ENCODE measurements at regions not wholly inside any gene's neighbourhood (a gene's known extent, or its start where the extent isn't known, plus 50 kb on each side); places are given as distances from the start of the nearest gene placed in this dataset.

DNA sequence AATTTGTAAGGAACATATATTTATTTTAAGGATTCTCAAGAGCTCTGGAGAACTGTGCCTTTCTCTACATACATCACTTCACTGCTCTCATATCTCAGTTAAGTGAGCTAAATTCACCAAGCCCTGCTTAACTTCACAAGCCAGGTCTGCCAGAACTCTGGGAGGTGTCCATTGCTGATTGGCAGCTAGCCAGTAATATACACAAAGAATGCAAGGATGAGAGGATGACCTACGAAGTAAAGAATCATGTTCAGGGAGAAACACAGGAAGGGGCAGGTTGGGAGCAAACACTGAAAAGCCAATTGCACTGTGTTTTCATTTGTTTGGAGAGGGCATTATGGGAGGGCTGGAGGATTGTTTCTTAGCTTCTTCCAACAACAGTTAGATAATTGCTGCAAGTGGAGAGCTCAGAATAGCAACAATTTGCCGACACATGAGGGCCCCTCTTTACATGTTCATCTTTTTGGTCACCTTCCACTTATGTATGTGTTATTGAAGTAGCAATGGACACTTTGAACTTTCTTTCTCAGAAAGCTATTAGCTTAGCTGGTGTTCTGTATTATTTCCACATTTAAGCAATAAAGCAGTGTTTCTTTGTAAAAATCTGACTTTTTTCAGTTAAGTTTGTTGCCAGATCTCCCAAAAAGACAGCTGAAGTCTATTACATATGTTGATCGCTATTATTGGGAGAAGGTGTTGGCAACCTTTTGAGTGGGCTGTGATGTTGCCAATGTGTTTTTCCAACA lies 254.8 kb downstream of the LTN1 start:
- WGBS, 2 donors (ENCODE audit: low coverage in 1 of 2) = 69 to 77% methylated on average over 3 of the region's 3 CpGs
- in situ Hi-C loops (cut with MboI; ENCODE audit: low pct_ligation_motif_present in 1 of 4, low pct_unique_long_range_greater_than_20kb in 1 of 4, low sequenced_read_pairs in 3 of 4) = loop anchor here in 2 of 4 donors (10.0 to 25.0 kb wide), 3 partner anchors 213 to 1026 kb away; no protein-coding TSS in a partner anchor
- no peak for DNase-seq

DNA sequence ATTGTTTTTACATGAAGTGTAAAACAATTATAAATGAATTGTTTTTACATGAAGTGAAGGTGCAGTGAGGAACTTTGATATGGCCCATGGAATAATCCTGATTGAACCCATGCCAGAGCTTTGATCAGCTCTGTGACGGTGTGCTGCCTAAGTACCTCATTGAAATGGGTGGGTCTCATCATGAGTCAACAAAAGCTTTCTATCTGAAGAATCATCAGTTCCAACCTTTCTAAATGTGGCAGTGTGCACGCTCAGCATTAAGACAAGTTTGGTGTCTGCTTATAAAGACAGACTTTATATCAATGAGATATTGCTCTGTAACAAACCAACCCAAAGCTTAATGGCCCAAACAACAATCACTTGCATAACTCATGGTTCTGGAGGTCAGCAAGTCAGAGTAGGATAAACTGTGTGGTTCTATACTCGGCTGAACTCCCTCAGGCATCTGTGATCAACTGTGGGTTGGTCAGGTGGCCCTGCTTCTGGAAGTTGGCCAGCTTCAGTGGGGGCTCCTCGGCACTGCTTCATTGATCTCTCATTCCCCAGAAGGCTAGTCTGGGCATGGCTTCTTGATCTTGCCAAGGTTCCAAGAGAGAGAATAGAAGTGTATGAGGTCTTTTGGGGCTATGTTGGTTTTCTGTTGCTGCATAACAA lies 258.0 kb downstream of the LTN1 start:
- no peaks in the 10 kb centered on the region for H3K9me3 ChIP-seq
- H3K27me3 ChIP-seq = no peaks in the 10 kb centered on the region
- H3K4me1 ChIP-seq = no peaks in the 10 kb centered on the region
- DNase-seq = no peak
- intact Hi-C loops (cut with DNase I; ENCODE audit: low total_unique reads) (no loop called here), in situ Hi-C loops (cut with MboI; ENCODE audit: low pct_ligation_motif_present in 1 of 4, low pct_unique_long_range_greater_than_20kb in 1 of 4, low sequenced_read_pairs in 3 of 4) (loop anchor here in 2 of 4 donors (10.0 to 25.0 kb wide), 3 partner anchors 210 to 1022 kb away; no protein-coding TSS in a partner anchor)
- H3K27ac ChIP-seq = no peak overlapping the region
- no peak for TF ChIP-seq POLR2AphosphoS5 (IDR thresholded peaks at IDR 0.05)
- TF ChIP-seq EP300 (IDR thresholded peaks at IDR 0.05; ENCODE audit: low read depth) = no peak
- TF ChIP-seq, protein P1, sequence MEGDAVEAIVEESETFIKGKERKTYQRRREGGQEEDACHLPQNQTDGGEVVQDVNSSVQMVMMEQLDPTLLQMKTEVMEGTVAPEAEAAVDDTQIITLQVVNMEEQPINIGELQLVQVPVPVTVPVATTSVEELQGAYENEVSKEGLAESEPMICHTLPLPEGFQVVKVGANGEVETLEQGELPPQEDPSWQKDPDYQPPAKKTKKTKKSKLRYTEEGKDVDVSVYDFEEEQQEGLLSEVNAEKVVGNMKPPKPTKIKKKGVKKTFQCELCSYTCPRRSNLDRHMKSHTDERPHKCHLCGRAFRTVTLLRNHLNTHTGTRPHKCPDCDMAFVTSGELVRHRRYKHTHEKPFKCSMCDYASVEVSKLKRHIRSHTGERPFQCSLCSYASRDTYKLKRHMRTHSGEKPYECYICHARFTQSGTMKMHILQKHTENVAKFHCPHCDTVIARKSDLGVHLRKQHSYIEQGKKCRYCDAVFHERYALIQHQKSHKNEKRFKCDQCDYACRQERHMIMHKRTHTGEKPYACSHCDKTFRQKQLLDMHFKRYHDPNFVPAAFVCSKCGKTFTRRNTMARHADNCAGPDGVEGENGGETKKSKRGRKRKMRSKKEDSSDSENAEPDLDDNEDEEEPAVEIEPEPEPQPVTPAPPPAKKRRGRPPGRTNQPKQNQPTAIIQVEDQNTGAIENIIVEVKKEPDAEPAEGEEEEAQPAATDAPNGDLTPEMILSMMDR (IDR thresholded peaks at IDR 0.05) = no peak
- H3K4me3 ChIP-seq = no peak overlapping the region
- 57 to 75% methylated on average over 2 to 4 of the region's 4 CpGs for WGBS, 2 donors (ENCODE audit: low coverage in 1 of 2)
- no peaks in the 10 kb centered on the region for H3K36me3 ChIP-seq

More for the DNA sequence above, 254.8 kb downstream of the LTN1 start:
- no peaks in the 10 kb centered on the region for H3K9me3 ChIP-seq
- no peak overlapping the region for H3K4me3 ChIP-seq
- H3K27ac ChIP-seq = no peak overlapping the region
- TF ChIP-seq POLR2A (IDR thresholded peaks at IDR 0.05) (no peak), EP300 (IDR thresholded peaks at IDR 0.05; ENCODE audit: low read depth) (no peak), POLR2AphosphoS5 (IDR thresholded peaks at IDR 0.05) (no peak)
- TF ChIP-seq, protein P1 (IDR thresholded peaks at IDR 0.05) = no peak
- intact Hi-C loops (cut with DNase I; ENCODE audit: low total_unique reads) = no loop called here
- no peaks in the 10 kb centered on the region for H3K4me1 ChIP-seq
- no peaks in the 10 kb centered on the region for H3K36me3 ChIP-seq
- H3K27me3 ChIP-seq = no peaks in the 10 kb centered on the region

DNA sequence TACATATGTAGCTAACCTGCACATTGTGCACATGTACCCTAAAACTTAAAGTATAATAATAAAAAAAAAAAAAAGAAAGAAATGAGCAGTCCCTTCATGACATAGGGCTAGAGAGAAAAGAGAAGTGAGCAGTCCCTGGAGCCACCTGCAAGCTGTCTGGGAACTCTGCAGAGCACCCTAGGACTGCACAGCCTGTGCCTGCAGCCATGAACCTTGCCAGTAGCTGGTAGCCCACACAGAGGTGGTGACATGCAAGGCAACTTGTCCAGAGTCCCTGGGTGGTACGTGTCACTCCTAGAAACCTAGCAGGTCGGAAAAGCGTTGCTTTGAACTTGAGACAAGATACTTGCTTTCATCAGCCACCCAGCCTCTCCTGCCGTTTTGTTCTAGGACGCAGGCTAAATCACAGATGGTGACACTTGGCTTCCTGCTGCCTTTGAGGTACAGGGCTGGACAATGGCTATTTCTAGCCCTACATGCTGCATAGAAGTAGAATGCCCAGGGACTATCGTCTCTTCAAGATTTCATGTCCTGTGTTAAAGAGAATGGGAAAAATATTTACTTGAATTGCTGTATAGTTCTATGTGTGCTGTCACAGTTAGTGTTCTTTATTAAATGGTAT lies 260.9 kb downstream of the LTN1 start:
- in situ Hi-C loops (cut with MboI; ENCODE audit: low pct_ligation_motif_present in 1 of 4, low pct_unique_long_range_greater_than_20kb in 1 of 4, low sequenced_read_pairs in 3 of 4) = loop anchor here in 2 of 4 donors (10.0 to 25.0 kb wide), 3 partner anchors 207 to 1020 kb away; no protein-coding TSS in a partner anchor
- intact Hi-C loops (cut with DNase I; ENCODE audit: low total_unique reads) = no loop called here

More for the DNA sequence above, 260.9 kb downstream of the LTN1 start:
- H3K4me3 ChIP-seq = no peak overlapping the region
- H3K9me3 ChIP-seq = no peaks in the 10 kb centered on the region
- no peak overlapping the region for H3K27ac ChIP-seq
- TF ChIP-seq POLR2A (IDR thresholded peaks at IDR 0.05) = no peak
- no peak for TF ChIP-seq POLR2AphosphoS5 (IDR thresholded peaks at IDR 0.05)
- TF ChIP-seq, protein P1 (IDR thresholded peaks at IDR 0.05) = no peak
- TF ChIP-seq EP300 (IDR thresholded peaks at IDR 0.05; ENCODE audit: low read depth) = no peak
- H3K27me3 ChIP-seq = no peaks in the 10 kb centered on the region
- WGBS, 2 donors (ENCODE audit: low coverage in 1 of 2) = 88% methylated on average over 6 of the region's 6 CpGs; no CpG with 5 or more reads in 1 of the 2 donors
- no peak for DNase-seq
- H3K4me1 ChIP-seq = no peaks in the 10 kb centered on the region
- no peaks in the 10 kb centered on the region for H3K36me3 ChIP-seq

All from transverse colon (tissue), 4 donors.